ENCODE measurements at regions not wholly inside any gene's neighbourhood (a gene's known extent, or its start where the extent isn't known, plus 50 kb on each side); places are given as distances from the start of the nearest gene placed in this dataset.

GRCh38 chr18:27794181-27794926 lies 382.6 kb downstream of the CDH2 start:
- no peak overlapping the region for H2BK20ac ChIP-seq (ENCODE audit: low read depth, low read length, poor library complexity, severe bottlenecking)
- H4K5ac ChIP-seq (ENCODE audit: insufficient read length, low read depth, low read length): no peak overlapping the region
- no peak overlapping the region for H3K4me2 ChIP-seq (ENCODE audit: insufficient read depth, insufficient read length, low read length)
- no peak overlapping the region for H3K14ac ChIP-seq (ENCODE audit: insufficient read depth, low read length)
- no peak for TF ChIP-seq CTCF (conservative IDR thresholded peaks at IDR 0.05)
- no peak overlapping the region for H2BK15ac ChIP-seq (ENCODE audit: low read depth, low read length)
- no peaks in the 10 kb centered on the region for H3K79me1 ChIP-seq (ENCODE audit: insufficient read depth, low read depth, low read length, poor library complexity, severe bottlenecking)
- no peaks in the 10 kb centered on the region for H3K79me2 ChIP-seq (ENCODE audit: insufficient read depth, low read length)
- Mint-ChIP-seq H3K27ac (no peak overlapping the region; a peak in 1 of 7 replicates), H3K4me3 (no peak overlapping the region), H3K4me1 (peaks cover 4 to 18% of the 10 kb centered on the region in 2 experiments; a peak in 3 of 4 replicates), H3K27me3 (ENCODE audit: low read depth) (no peaks in the 10 kb centered on the region), H3K9me3 (no peaks in the 10 kb centered on the region), H3K36me3 (ENCODE audit: insufficient read depth in 1 of 3, low read depth in 3 of 3) (no peaks in the 10 kb centered on the region)
- no peaks in the 10 kb centered on the region for H3K9me3 ChIP-seq (ENCODE audit: control insufficient read depth, low read depth, low read length)
- H3K18ac ChIP-seq (ENCODE audit: insufficient read length, low read depth, low read length): no peak overlapping the region
- H3K27me3 ChIP-seq (ENCODE audit: insufficient read depth, low read length): no peaks in the 10 kb centered on the region
- no peak overlapping the region for H2BK120ac ChIP-seq (ENCODE audit: low read depth, low read length, poor library complexity, severe bottlenecking)
- H2AK5ac ChIP-seq (ENCODE audit: insufficient read length, low read length): no peak overlapping the region
- no peak overlapping the region for H4K91ac ChIP-seq (ENCODE audit: insufficient read length, low read depth, low read length)
- no peak overlapping the region for H4K8ac ChIP-seq (replicated peaks; ENCODE audit: insufficient read length, low read depth, low read length)
- H3T11ph ChIP-seq (ENCODE audit: low read length): no peak overlapping the region
- no peak overlapping the region for H3K56ac ChIP-seq (ENCODE audit: insufficient read length, low read depth, low read length)
- H4K20me1 ChIP-seq (ENCODE audit: control insufficient read depth, insufficient read depth, insufficient read length): no peaks in the 10 kb centered on the region
- no peaks in the 10 kb centered on the region for H3K4me1 ChIP-seq (ENCODE audit: insufficient read depth, low read length)
- no peak overlapping the region for H3K23ac ChIP-seq (ENCODE audit: insufficient read length, low read depth, low read length)
- no peak overlapping the region for H3K9ac ChIP-seq (ENCODE audit: extremely low read depth, insufficient read length, low read length)
- H3K4ac ChIP-seq (ENCODE audit: low read depth, low read length): no peak overlapping the region
- no peak overlapping the region for H2AFZ ChIP-seq (ENCODE audit: low read length)
- H3K27ac ChIP-seq (ENCODE audit: insufficient read length, low read depth, low read length): no peak overlapping the region
- no peaks in the 10 kb centered on the region for H3K23me2 ChIP-seq (ENCODE audit: insufficient read length, low read depth, low read length, poor library complexity, severe bottlenecking)
- no peak overlapping the region for H2BK5ac ChIP-seq (ENCODE audit: insufficient read length, low read length)
- no peak for DNase-seq
- no CpG with 5 or more reads among the region's 2 CpGs for WGBS (ENCODE audit: extremely low coverage, insufficient read length, low lambda C conversion rate)
- no peak overlapping the region for H2BK12ac ChIP-seq (ENCODE audit: insufficient read length, low read depth, low read length)
